ENCODE measurements at regions not wholly inside any gene's neighbourhood (a gene's known extent, or its start where the extent isn't known, plus 50 kb on each side); places are given as distances from the start of the nearest gene placed in this dataset.

- no peak for TF ChIP-seq POLR2AphosphoS5 (IDR thresholded peaks at IDR 0.05; ENCODE audit: low read depth, low read length)
- no peak for TF ChIP-seq REST (IDR thresholded peaks at IDR 0.05; ENCODE audit: insufficient read depth in 1 of 2, low read depth in 2 of 2, low read length in 2 of 2)
- no peak for TF ChIP-seq FOXP2 (optimal IDR thresholded peaks at IDR 0.05; ENCODE audit: borderline replicate concordance, extremely low read depth, extremely low read length, insufficient read depth)
- no peak for TF ChIP-seq SIN3A (IDR thresholded peaks at IDR 0.05; ENCODE audit: borderline replicate concordance, insufficient read depth, low read length)
- no peak for TF ChIP-seq TAF1 (IDR thresholded peaks at IDR 0.05; ENCODE audit: borderline replicate concordance, insufficient read depth, low read length)
These were observed 199.0 kb upstream of the PRPS1L1 start for GRCh38 chr7:18226598-18226997.

GRCh38 chr7:18228686-18229085 lies 201.0 kb upstream of the PRPS1L1 start:
- TF ChIP-seq POLR2AphosphoS5 (IDR thresholded peaks at IDR 0.05; ENCODE audit: low read depth, low read length) (no peak), TAF1 (IDR thresholded peaks at IDR 0.05; ENCODE audit: borderline replicate concordance, insufficient read depth, low read length) (no peak), REST (IDR thresholded peaks at IDR 0.05; ENCODE audit: insufficient read depth in 1 of 2, low read depth in 2 of 2, low read length in 2 of 2) (no peak), SIN3A (IDR thresholded peaks at IDR 0.05; ENCODE audit: borderline replicate concordance, insufficient read depth, low read length) (no peak), FOXP2 (optimal IDR thresholded peaks at IDR 0.05; ENCODE audit: borderline replicate concordance, extremely low read depth, extremely low read length, insufficient read depth) (no peak)

GRCh38 chr7:18230271-18230670 lies 202.6 kb upstream of the PRPS1L1 start:
- no peak for TF ChIP-seq POLR2AphosphoS5 (IDR thresholded peaks at IDR 0.05; ENCODE audit: low read depth, low read length)
- no peak for TF ChIP-seq SIN3A (IDR thresholded peaks at IDR 0.05; ENCODE audit: borderline replicate concordance, insufficient read depth, low read length)
- no peak for TF ChIP-seq TAF1 (IDR thresholded peaks at IDR 0.05; ENCODE audit: borderline replicate concordance, insufficient read depth, low read length)
- TF ChIP-seq FOXP2 (optimal IDR thresholded peaks at IDR 0.05; ENCODE audit: borderline replicate concordance, extremely low read depth, extremely low read length, insufficient read depth): no peak
- TF ChIP-seq REST (IDR thresholded peaks at IDR 0.05; ENCODE audit: insufficient read depth in 1 of 2, low read depth in 2 of 2, low read length in 2 of 2): no peak

- no peak for TF ChIP-seq SIN3A (IDR thresholded peaks at IDR 0.05; ENCODE audit: borderline replicate concordance, insufficient read depth, low read length)
- no peak for TF ChIP-seq FOXP2 (optimal IDR thresholded peaks at IDR 0.05; ENCODE audit: borderline replicate concordance, extremely low read depth, extremely low read length, insufficient read depth)
- no peak for TF ChIP-seq REST (IDR thresholded peaks at IDR 0.05; ENCODE audit: insufficient read depth in 1 of 2, low read depth in 2 of 2, low read length in 2 of 2)
- TF ChIP-seq TAF1 (IDR thresholded peaks at IDR 0.05; ENCODE audit: borderline replicate concordance, insufficient read depth, low read length): no peak
- TF ChIP-seq POLR2AphosphoS5 (IDR thresholded peaks at IDR 0.05; ENCODE audit: low read depth, low read length): no peak
These were observed 204.2 kb upstream of the PRPS1L1 start for GRCh38 chr7:18231854-18232253.

GRCh38 chr7:18234519-18234918 lies 206.9 kb upstream of the PRPS1L1 start:
- TF ChIP-seq POLR2AphosphoS5 (IDR thresholded peaks at IDR 0.05; ENCODE audit: low read depth, low read length): no peak
- no peak for TF ChIP-seq REST (IDR thresholded peaks at IDR 0.05; ENCODE audit: insufficient read depth in 1 of 2, low read depth in 2 of 2, low read length in 2 of 2)
- TF ChIP-seq TAF1 (IDR thresholded peaks at IDR 0.05; ENCODE audit: borderline replicate concordance, insufficient read depth, low read length): no peak
- TF ChIP-seq SIN3A (IDR thresholded peaks at IDR 0.05; ENCODE audit: borderline replicate concordance, insufficient read depth, low read length): no peak
- TF ChIP-seq FOXP2 (optimal IDR thresholded peaks at IDR 0.05; ENCODE audit: borderline replicate concordance, extremely low read depth, extremely low read length, insufficient read depth): no peak

Data from PFSK-1 (cell line).